ENCODE measurements at regions not wholly inside any gene's neighbourhood (a gene's known extent, or its start where the extent isn't known, plus 50 kb on each side); places are given as distances from the start of the nearest gene placed in this dataset.

DNA sequence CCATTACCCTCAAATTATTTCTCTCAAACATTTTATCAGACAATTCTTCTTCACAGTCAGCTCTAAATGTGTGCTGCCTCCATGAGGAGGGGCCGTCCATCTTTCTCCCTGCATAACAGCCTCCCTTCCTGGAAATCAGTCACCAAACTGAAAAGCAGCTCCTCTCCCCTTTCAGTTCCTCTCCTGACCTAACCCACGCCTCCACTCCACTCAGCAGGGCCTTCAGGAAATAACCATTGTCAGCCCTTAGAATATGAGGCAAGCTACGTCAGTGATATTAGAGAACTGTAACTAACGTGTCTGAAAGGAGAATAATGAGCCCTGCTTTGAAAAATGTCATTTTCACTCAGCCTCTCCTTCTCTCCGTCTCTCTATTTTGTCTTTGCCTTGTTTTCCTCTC is 116.2 kb downstream of the OLFM4 start:
- H3K27me3 ChIP-seq (ENCODE audit: low read depth, low read length): peaks cover 4% of the 10 kb centered on the region
- H3K36me3 ChIP-seq (ENCODE audit: control insufficient read depth in 1 of 2, insufficient read depth in 2 of 2, low read length in 2 of 2): no peaks in the 10 kb centered on the region
- H3K4me1 ChIP-seq (ENCODE audit: control insufficient read depth in 1 of 2, insufficient read depth in 2 of 2, low read length in 2 of 2): no peaks in the 10 kb centered on the region

DNA sequence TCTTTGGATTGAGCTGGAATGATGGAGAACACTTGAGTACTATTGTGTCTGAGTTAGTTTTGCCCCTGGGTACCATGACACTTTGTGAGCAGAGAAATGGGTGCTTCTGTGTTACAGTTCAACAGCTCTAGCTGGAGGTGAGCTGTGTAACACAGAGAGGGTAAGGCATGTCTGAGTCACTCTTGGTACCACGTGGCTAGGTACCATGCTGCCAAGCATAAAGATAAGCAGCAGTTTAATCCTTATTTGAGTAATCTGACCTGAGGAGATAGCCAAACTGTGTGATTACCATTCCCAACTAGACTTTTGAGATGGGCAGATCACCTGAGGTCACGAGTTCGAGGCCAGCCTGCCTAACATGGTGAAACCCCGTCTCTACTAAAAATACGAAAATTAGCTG is 122.0 kb downstream of the OLFM4 start:
- Histone ChIP-seq H3K36me3 (ENCODE audit: control insufficient read depth in 1 of 2, insufficient read depth in 2 of 2, low read length in 2 of 2) (no peaks in the 10 kb centered on the region), H3K4me3 (ENCODE audit: low read depth in 1 of 2, low read length in 2 of 2) (no peak overlapping the region), H3K9me3 (ENCODE audit: control insufficient read depth in 1 of 2, low read length in 2 of 2) (no peaks in the 10 kb centered on the region), H3K27ac (ENCODE audit: low read length) (no peak overlapping the region), H3K27me3 (ENCODE audit: low read depth, low read length) (no peaks in the 10 kb centered on the region), H3K4me1 (ENCODE audit: control insufficient read depth in 1 of 2, insufficient read depth in 2 of 2, low read length in 2 of 2) (no peaks in the 10 kb centered on the region)

More for the DNA sequence above, 116.2 kb downstream of the OLFM4 start:
- Histone ChIP-seq H3K9me3 (ENCODE audit: control insufficient read depth in 1 of 2, low read length in 2 of 2) (no peaks in the 10 kb centered on the region), H3K27ac (ENCODE audit: low read length) (no peak overlapping the region), H3K4me3 (ENCODE audit: low read depth in 1 of 2, low read length in 2 of 2) (no peak overlapping the region)

DNA sequence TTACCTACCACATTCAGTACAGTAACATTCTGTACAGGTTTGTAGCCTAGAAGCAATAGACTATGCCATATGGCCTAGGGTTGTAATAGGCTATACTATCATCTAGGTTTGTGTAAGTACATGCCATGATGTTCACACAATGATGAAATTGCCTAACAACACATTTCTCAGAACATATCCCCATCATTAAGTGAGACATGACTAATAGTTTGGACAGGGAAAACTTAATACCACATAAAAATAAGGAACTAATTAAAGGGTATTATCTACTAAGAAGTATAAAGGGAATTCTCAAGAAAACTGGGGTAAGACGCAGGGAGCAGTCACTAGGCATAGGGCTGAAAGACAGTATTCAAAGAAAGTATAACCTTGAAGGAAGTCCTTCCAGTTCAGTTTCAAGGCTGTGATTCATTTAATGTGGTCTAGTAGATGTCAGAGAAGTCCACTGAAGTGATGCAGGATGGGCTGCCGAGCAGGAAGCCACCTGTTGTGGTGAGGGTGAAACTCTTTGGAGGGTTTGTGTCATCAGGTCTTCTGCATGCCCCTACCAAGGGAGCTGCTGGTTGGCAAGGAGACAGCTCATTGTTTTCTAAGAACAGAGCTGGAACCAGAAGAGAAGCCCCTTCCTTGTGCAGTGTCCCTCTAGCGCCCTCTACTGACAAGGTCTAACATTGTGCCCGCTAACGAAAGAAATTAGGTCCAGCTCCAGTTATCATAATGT is 122.9 kb downstream of the OLFM4 start:
- Histone ChIP-seq H3K36me3 (ENCODE audit: control insufficient read depth in 1 of 2, insufficient read depth in 2 of 2, low read length in 2 of 2) (no peaks in the 10 kb centered on the region), H3K27me3 (ENCODE audit: low read depth, low read length) (no peaks in the 10 kb centered on the region), H3K9me3 (ENCODE audit: control insufficient read depth in 1 of 2, low read length in 2 of 2) (no peaks in the 10 kb centered on the region), H3K4me1 (ENCODE audit: control insufficient read depth in 1 of 2, insufficient read depth in 2 of 2, low read length in 2 of 2) (no peaks in the 10 kb centered on the region), H3K4me3 (ENCODE audit: low read depth in 1 of 2, low read length in 2 of 2) (no peak overlapping the region), H3K27ac (ENCODE audit: low read length) (no peak overlapping the region)

DNA sequence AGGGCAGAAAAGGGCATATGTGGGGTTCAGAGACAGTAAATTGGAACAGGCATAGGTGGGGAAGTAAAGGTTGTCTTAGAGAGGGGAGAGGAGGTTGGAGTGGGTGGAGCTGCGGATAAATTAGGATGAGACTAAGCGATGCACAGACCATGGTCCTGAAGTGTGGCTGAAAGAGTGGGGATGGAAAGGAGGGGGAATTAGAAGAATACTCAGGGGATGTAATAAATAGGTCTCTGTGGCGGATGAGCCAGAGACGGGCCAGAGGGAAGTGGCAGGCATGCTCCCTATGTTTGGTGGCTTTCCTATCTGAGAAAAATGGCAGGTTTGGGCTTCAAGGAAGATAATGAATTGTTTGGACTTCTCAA is 123.4 kb downstream of the OLFM4 start:
- H3K4me1 ChIP-seq (ENCODE audit: control insufficient read depth in 1 of 2, insufficient read depth in 2 of 2, low read length in 2 of 2): no peaks in the 10 kb centered on the region
- no peaks in the 10 kb centered on the region for H3K36me3 ChIP-seq (ENCODE audit: control insufficient read depth in 1 of 2, insufficient read depth in 2 of 2, low read length in 2 of 2)
- no peak overlapping the region for H3K4me3 ChIP-seq (ENCODE audit: low read depth in 1 of 2, low read length in 2 of 2)
- no peak overlapping the region for H3K27ac ChIP-seq (ENCODE audit: low read length)
- peaks cover 0 to 4% of the 10 kb centered on the region in 2 donors for H3K9me3 ChIP-seq (ENCODE audit: control insufficient read depth in 1 of 2, low read length in 2 of 2)
- no peaks in the 10 kb centered on the region for H3K27me3 ChIP-seq (ENCODE audit: low read depth, low read length)

DNA sequence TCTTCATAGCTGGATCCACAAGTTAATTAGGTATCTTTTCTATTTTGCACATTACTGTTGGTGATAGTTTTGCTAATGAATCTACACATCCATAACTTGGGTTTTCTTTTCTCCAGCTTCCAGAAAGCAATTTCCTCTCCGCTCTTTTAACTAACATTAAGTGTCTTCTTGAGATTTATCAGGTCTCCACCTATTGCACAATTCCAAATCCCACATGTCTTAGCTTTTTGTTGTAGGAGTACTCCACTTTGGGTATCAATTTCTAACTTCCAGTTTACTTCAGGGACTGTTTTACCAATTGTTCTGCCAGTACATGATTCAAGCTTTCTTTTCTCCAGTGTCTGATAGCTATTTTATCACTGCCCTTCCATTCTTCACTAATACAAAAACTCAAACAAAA is 129.6 kb downstream of the OLFM4 start:
- peaks cover 0 to 4% of the 10 kb centered on the region in 2 donors for H3K9me3 ChIP-seq (ENCODE audit: control insufficient read depth in 1 of 2, low read length in 2 of 2)
- H3K27me3 ChIP-seq (ENCODE audit: low read depth, low read length): no peaks in the 10 kb centered on the region
- H3K36me3 ChIP-seq (ENCODE audit: control insufficient read depth in 1 of 2, insufficient read depth in 2 of 2, low read length in 2 of 2): no peaks in the 10 kb centered on the region
- no peak overlapping the region for H3K4me3 ChIP-seq (ENCODE audit: low read depth in 1 of 2, low read length in 2 of 2)
- no peak overlapping the region for H3K27ac ChIP-seq (ENCODE audit: low read length)
- H3K4me1 ChIP-seq (ENCODE audit: control insufficient read depth in 1 of 2, insufficient read depth in 2 of 2, low read length in 2 of 2): no peaks in the 10 kb centered on the region

DNA sequence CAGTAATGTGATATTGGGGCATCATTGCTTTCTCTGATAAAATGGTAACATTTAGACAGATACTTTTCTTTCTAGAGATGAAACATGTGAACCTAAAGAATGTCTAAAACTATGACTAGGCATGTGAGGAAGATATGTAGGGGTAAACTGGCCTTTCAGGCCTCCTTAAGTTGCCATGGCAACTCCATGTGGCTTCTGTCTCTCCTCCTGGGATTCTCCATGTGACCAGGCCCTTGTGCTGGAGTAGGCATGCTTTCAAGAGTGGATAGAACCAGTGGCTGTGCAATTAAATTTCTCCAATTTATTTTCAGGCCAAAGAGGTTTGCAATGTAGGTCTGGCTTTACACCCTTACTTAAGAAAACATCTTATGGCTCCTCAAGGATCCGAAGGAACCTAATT is 130.8 kb downstream of the OLFM4 start:
- Histone ChIP-seq H3K27ac (ENCODE audit: low read length) (no peak overlapping the region), H3K4me3 (ENCODE audit: low read depth in 1 of 2, low read length in 2 of 2) (no peak overlapping the region), H3K4me1 (ENCODE audit: control insufficient read depth in 1 of 2, insufficient read depth in 2 of 2, low read length in 2 of 2) (no peaks in the 10 kb centered on the region), H3K9me3 (ENCODE audit: control insufficient read depth in 1 of 2, low read length in 2 of 2) (peaks cover 0 to 4% of the 10 kb centered on the region in 2 donors), H3K27me3 (ENCODE audit: low read depth, low read length) (no peaks in the 10 kb centered on the region), H3K36me3 (ENCODE audit: control insufficient read depth in 1 of 2, insufficient read depth in 2 of 2, low read length in 2 of 2) (no peaks in the 10 kb centered on the region)

DNA sequence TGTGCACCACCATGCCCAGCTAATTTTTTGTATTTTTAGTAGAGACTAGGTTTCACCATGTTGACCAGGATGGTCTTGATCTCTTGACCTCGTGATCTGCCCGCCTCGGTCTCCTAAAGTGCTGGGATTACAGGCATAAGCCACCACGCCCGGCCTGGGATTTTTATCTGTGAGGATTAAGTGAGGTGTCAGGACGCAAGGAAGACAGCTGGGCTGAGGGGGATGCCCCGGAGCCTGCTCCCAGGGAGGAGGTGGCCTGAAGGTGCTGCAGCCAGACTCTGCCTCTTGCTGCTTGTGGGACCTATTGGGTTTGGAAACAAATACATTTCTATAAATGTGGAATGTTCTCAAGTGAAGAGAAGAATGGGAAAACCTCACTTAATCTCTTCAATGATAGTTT is 131.6 kb downstream of the OLFM4 start:
- Histone ChIP-seq H3K4me1 (ENCODE audit: control insufficient read depth in 1 of 2, insufficient read depth in 2 of 2, low read length in 2 of 2) (no peaks in the 10 kb centered on the region), H3K27ac (ENCODE audit: low read length) (no peak overlapping the region), H3K9me3 (ENCODE audit: control insufficient read depth in 1 of 2, low read length in 2 of 2) (peaks cover 0 to 4% of the 10 kb centered on the region in 2 donors), H3K27me3 (ENCODE audit: low read depth, low read length) (no peaks in the 10 kb centered on the region), H3K4me3 (ENCODE audit: low read depth in 1 of 2, low read length in 2 of 2) (no peak overlapping the region), H3K36me3 (ENCODE audit: control insufficient read depth in 1 of 2, insufficient read depth in 2 of 2, low read length in 2 of 2) (no peaks in the 10 kb centered on the region)

DNA sequence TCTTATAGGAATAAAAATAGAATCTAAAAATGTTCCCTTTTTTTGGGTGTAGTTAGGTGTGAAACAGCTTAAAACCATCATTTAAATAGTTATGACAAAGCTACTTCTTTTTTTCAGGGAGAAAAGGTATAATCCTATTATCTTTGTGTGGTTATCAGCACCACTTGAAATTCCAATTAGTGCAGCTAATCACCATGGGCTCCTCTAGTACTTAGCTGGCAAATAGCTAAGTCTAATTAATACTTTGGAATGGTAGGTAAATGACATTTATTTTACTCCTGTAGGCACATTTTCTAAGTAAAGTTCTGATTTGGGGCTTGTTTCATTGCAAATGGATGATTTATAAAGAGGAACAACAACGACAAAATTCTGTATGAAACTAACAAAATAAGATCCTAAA is 132.6 kb downstream of the OLFM4 start:
- no peak overlapping the region for H3K4me3 ChIP-seq (ENCODE audit: low read depth in 1 of 2, low read length in 2 of 2)
- H3K27me3 ChIP-seq (ENCODE audit: low read depth, low read length): no peaks in the 10 kb centered on the region
- H3K36me3 ChIP-seq (ENCODE audit: control insufficient read depth in 1 of 2, insufficient read depth in 2 of 2, low read length in 2 of 2): no peaks in the 10 kb centered on the region
- H3K27ac ChIP-seq (ENCODE audit: low read length): no peak overlapping the region
- H3K9me3 ChIP-seq (ENCODE audit: control insufficient read depth in 1 of 2, low read length in 2 of 2): peaks cover 0 to 4% of the 10 kb centered on the region in 2 donors
- no peaks in the 10 kb centered on the region for H3K4me1 ChIP-seq (ENCODE audit: control insufficient read depth in 1 of 2, insufficient read depth in 2 of 2, low read length in 2 of 2)

DNA sequence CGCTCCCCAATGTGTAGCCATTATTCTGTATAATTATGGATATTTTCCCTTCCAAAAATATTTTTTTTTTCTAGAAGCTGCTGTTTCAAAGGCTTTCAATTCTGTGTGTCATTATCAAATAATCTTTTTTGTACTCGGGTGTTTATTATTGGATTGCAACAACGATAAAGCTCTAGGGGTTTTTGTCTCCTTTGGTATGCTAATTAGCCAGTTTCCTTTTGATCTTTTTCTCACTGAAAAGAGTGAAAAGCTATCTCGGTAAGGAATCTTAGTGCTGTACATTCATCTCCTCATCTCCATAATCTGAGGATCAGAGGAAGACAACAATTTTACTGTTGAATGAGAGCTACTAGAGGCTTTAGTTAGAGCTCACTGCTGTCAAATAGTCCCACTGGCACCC is 136.6 kb downstream of the OLFM4 start:
- Histone ChIP-seq H3K27ac (ENCODE audit: low read length) (no peak overlapping the region), H3K9me3 (ENCODE audit: control insufficient read depth in 1 of 2, low read length in 2 of 2) (no peaks in the 10 kb centered on the region), H3K4me1 (ENCODE audit: control insufficient read depth in 1 of 2, insufficient read depth in 2 of 2, low read length in 2 of 2) (peaks cover 0 to 3% of the 10 kb centered on the region in 2 donors), H3K36me3 (ENCODE audit: control insufficient read depth in 1 of 2, insufficient read depth in 2 of 2, low read length in 2 of 2) (no peaks in the 10 kb centered on the region), H3K4me3 (ENCODE audit: low read depth in 1 of 2, low read length in 2 of 2) (no peak overlapping the region), H3K27me3 (ENCODE audit: low read depth, low read length) (no peaks in the 10 kb centered on the region)

DNA sequence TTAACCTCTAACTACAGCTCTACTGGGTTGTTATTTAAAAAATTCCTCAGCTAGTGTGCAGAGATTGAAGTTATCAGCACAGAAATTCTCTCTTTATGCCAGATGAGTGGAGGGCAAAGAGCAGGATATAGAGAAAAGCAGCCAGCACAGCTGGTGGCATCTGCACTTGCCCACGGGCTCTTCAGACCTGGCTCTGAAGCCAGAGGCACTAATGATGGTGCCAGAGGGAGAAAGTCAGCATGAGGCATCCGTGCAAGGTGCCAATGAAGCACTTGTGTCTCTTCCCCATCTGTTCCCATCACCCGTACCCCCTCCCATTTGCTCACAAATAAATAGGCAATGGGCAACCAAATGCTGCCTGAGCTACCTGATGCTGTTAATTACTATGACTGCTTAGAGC is 138.9 kb downstream of the OLFM4 start:
- Histone ChIP-seq H3K9me3 (ENCODE audit: control insufficient read depth in 1 of 2, low read length in 2 of 2) (no peaks in the 10 kb centered on the region), H3K27me3 (ENCODE audit: low read depth, low read length) (no peaks in the 10 kb centered on the region), H3K36me3 (ENCODE audit: control insufficient read depth in 1 of 2, insufficient read depth in 2 of 2, low read length in 2 of 2) (no peaks in the 10 kb centered on the region)

DNA sequence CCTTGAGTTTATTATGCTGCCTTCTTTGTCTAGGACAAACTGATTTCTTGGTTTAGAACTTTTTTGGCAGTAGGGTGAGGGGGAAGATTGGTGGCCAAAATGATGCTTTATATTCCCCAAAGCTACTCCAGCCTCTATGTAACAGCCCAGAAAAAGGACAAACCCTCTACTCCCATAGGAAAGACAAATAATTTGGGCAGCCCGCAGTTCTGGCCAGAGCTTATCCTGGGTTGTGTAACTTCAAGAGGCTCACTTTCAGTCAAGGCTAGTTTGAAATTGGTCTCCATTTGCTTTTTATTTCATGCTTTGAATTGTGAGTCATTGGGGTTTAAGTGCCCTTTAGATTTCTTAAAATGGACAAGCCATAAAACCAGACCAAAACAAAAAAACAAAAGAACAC is 142.3 kb downstream of the OLFM4 start:
- Histone ChIP-seq H3K4me3 (ENCODE audit: low read depth in 1 of 2, low read length in 2 of 2) (no peak overlapping the region), H3K36me3 (ENCODE audit: control insufficient read depth in 1 of 2, insufficient read depth in 2 of 2, low read length in 2 of 2) (no peaks in the 10 kb centered on the region), H3K9me3 (ENCODE audit: control insufficient read depth in 1 of 2, low read length in 2 of 2) (no peaks in the 10 kb centered on the region), H3K4me1 (ENCODE audit: control insufficient read depth in 1 of 2, insufficient read depth in 2 of 2, low read length in 2 of 2) (peaks cover 0 to 3% of the 10 kb centered on the region in 2 donors), H3K27me3 (ENCODE audit: low read depth, low read length) (no peaks in the 10 kb centered on the region), H3K27ac (ENCODE audit: low read length) (no peak overlapping the region)

More for the DNA sequence above, 138.9 kb downstream of the OLFM4 start:
- Histone ChIP-seq H3K4me3 (ENCODE audit: low read depth in 1 of 2, low read length in 2 of 2) (no peak overlapping the region), H3K4me1 (ENCODE audit: control insufficient read depth in 1 of 2, insufficient read depth in 2 of 2, low read length in 2 of 2) (peaks cover 0 to 3% of the 10 kb centered on the region in 2 donors), H3K27ac (ENCODE audit: low read length) (no peak overlapping the region)

DNA sequence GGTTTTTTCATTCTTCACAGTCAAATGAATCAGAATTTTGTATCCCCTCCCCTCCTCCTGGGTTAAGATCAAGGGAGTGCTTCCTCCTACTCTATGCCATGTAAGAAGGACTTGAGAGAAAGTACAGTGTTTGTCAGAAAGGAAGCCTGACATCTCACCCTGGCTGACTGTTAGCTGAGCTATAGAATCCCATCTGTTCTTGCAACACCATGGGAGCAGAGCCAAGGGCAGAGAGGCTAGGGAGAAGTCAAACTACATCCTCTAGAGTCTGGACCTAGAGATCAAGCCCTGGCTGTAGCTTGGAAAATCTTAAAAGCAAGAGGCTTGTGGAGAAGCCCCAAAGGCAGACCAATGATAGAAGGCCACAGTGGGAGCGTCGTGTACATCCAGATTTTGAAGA is 145.9 kb downstream of the OLFM4 start:
- Histone ChIP-seq H3K9me3 (ENCODE audit: control insufficient read depth in 1 of 2, low read length in 2 of 2) (no peaks in the 10 kb centered on the region), H3K4me1 (ENCODE audit: control insufficient read depth in 1 of 2, insufficient read depth in 2 of 2, low read length in 2 of 2) (no peaks in the 10 kb centered on the region), H3K4me3 (ENCODE audit: low read depth in 1 of 2, low read length in 2 of 2) (no peak overlapping the region), H3K27ac (ENCODE audit: low read length) (no peak overlapping the region), H3K27me3 (ENCODE audit: low read depth, low read length) (no peaks in the 10 kb centered on the region), H3K36me3 (ENCODE audit: control insufficient read depth in 1 of 2, insufficient read depth in 2 of 2, low read length in 2 of 2) (no peaks in the 10 kb centered on the region)
